ENCODE measurements at regions not wholly inside any gene's neighbourhood (a gene's known extent, or its start where the extent isn't known, plus 50 kb on each side); places are given as distances from the start of the nearest gene placed in this dataset.

DNA sequence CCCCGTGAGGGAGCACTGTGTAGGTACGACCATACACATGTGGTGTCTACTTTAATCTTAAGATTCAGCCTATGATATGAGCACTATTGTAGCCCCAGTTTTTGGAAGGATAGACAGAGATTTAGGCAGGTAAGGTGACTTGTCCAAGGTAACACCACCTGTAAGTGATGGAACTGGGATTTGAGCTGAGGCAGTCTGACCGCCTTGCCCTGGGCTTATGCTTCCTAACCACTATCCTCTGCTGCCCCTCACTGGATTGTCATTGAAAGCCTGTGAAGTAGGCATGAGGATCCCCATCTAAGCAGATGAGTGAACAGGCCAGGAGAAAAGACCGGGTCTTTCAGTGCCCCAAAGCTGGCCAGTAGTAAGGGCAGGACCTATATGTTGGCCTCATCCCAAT, 343.8 kb downstream of the CYRIA start:
- H3K36me3 ChIP-seq (ENCODE audit: low read depth) = no peaks in the 10 kb centered on the region
- H3K27me3 ChIP-seq (ENCODE audit: insufficient read depth, poor library complexity, severe bottlenecking) = no peaks in the 10 kb centered on the region
- no peak overlapping the region for H3K4me3 ChIP-seq (ENCODE audit: severe bottlenecking)
- DNase-seq (ENCODE audit: low spot score) = no peak
- no peak for ATAC-seq (ENCODE audit: low read depth)
- TF ChIP-seq, protein P1, sequence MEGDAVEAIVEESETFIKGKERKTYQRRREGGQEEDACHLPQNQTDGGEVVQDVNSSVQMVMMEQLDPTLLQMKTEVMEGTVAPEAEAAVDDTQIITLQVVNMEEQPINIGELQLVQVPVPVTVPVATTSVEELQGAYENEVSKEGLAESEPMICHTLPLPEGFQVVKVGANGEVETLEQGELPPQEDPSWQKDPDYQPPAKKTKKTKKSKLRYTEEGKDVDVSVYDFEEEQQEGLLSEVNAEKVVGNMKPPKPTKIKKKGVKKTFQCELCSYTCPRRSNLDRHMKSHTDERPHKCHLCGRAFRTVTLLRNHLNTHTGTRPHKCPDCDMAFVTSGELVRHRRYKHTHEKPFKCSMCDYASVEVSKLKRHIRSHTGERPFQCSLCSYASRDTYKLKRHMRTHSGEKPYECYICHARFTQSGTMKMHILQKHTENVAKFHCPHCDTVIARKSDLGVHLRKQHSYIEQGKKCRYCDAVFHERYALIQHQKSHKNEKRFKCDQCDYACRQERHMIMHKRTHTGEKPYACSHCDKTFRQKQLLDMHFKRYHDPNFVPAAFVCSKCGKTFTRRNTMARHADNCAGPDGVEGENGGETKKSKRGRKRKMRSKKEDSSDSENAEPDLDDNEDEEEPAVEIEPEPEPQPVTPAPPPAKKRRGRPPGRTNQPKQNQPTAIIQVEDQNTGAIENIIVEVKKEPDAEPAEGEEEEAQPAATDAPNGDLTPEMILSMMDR (IDR thresholded peaks at IDR 0.05; ENCODE audit: poor library complexity, severe bottlenecking) = no peak
- H3K27ac ChIP-seq (ENCODE audit: poor library complexity, severe bottlenecking) = no peak overlapping the region
- H3K4me1 ChIP-seq (ENCODE audit: insufficient read depth, poor library complexity, severe bottlenecking) = no peaks in the 10 kb centered on the region
- no peaks in the 10 kb centered on the region for H3K9me3 ChIP-seq (ENCODE audit: severe bottlenecking)

DNA sequence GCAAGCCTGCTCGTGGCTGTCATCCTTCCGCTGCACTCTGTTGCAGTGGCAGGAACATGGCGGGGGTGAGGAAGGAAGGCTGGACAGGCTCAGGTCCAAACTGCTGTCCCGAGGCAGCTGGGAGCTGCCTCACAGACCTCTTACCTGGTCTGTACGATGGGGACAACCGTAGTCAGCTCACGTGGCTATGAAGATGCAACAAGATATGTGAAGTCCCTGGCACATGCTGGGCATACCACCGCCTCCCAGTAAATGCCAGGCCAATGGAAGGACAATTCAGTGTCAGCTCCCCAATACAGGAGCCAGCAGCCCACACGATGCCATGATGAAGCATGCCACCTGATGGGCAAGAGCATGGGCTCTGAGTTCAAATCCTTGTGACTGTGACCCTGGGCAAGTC, 344.4 kb downstream of the CYRIA start:
- H3K27me3 ChIP-seq (ENCODE audit: insufficient read depth, poor library complexity, severe bottlenecking) = no peaks in the 10 kb centered on the region
- no peaks in the 10 kb centered on the region for H3K4me1 ChIP-seq (ENCODE audit: insufficient read depth, poor library complexity, severe bottlenecking)
- no peak overlapping the region for H3K4me3 ChIP-seq (ENCODE audit: severe bottlenecking)
- H3K27ac ChIP-seq (ENCODE audit: poor library complexity, severe bottlenecking) = no peak overlapping the region
- TF ChIP-seq, protein P1 (IDR thresholded peaks at IDR 0.05; ENCODE audit: poor library complexity, severe bottlenecking) = no peak
- DNase-seq (ENCODE audit: low spot score) = no peak
- H3K9me3 ChIP-seq (ENCODE audit: severe bottlenecking) = no peaks in the 10 kb centered on the region
- H3K36me3 ChIP-seq (ENCODE audit: low read depth) = no peaks in the 10 kb centered on the region
- ATAC-seq (ENCODE audit: low read depth) = no peak

DNA sequence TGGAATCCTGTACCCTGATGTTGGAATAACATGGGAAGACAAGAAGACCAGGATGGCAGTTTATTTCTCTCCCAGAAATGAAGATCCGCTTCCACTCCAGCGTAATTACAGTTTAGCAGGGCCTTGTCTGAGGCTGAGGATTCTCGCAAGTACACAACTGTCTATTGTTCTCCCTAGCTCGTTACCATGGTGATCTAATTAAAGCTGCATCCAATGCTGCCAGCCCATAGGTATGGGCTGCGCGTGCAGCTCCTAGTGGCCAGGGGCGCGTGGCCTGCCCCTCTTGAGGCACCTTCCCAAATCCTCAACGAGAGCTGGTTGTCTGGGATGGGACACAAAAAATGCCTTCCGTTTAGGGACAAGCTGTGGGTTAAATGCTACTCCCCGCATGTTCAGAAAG, 344.9 kb downstream of the CYRIA start:
- no peak for DNase-seq (ENCODE audit: low spot score)
- H3K4me3 ChIP-seq (ENCODE audit: severe bottlenecking) = no peak overlapping the region
- no peaks in the 10 kb centered on the region for H3K9me3 ChIP-seq (ENCODE audit: severe bottlenecking)
- TF ChIP-seq, protein P1 (IDR thresholded peaks at IDR 0.05; ENCODE audit: poor library complexity, severe bottlenecking) = no peak
- ATAC-seq (ENCODE audit: low read depth) = no peak
- H3K4me1 ChIP-seq (ENCODE audit: insufficient read depth, poor library complexity, severe bottlenecking) = no peaks in the 10 kb centered on the region
- no peak overlapping the region for H3K27ac ChIP-seq (ENCODE audit: poor library complexity, severe bottlenecking)
- H3K36me3 ChIP-seq (ENCODE audit: low read depth) = no peaks in the 10 kb centered on the region
- no peaks in the 10 kb centered on the region for H3K27me3 ChIP-seq (ENCODE audit: insufficient read depth, poor library complexity, severe bottlenecking)

DNA sequence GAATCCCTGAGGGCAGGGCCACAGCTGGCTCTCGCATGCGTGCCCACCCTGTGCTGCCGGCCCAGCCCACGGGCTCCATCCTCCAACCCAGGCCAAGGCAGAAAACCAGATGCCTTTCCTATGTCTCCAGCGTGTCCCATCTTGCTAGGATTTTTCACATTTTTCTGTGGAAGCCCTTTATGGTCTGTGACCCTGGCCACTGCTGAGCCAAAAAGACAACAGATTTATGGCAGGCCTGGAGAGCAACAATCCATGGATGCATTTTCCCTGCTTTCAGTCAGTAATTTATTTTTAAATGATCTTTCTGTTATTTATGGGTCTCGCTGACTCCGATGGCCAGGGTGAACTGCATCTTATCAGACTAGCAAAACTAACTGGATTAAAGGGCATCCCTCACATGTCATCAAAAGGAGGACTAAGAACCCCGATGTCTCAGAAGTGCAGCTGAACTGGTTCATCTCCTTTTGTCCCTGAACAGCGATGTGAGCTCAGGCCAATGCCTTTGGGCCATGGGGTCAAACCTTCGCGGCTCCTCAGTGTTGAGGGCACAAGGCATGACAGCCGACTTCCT, 346.0 kb downstream of the CYRIA start:
- no peak for ATAC-seq (ENCODE audit: low read depth)
- Histone ChIP-seq H3K27ac (ENCODE audit: poor library complexity, severe bottlenecking) (no peak overlapping the region), H3K4me3 (ENCODE audit: severe bottlenecking) (no peak overlapping the region), H3K27me3 (ENCODE audit: insufficient read depth, poor library complexity, severe bottlenecking) (no peaks in the 10 kb centered on the region), H3K9me3 (ENCODE audit: severe bottlenecking) (no peaks in the 10 kb centered on the region), H3K4me1 (ENCODE audit: insufficient read depth, poor library complexity, severe bottlenecking) (no peaks in the 10 kb centered on the region), H3K36me3 (ENCODE audit: low read depth) (no peaks in the 10 kb centered on the region)
- TF ChIP-seq, protein P1 (IDR thresholded peaks at IDR 0.05; ENCODE audit: poor library complexity, severe bottlenecking) = no peak
- DNase-seq (ENCODE audit: low spot score) = no peak

DNA sequence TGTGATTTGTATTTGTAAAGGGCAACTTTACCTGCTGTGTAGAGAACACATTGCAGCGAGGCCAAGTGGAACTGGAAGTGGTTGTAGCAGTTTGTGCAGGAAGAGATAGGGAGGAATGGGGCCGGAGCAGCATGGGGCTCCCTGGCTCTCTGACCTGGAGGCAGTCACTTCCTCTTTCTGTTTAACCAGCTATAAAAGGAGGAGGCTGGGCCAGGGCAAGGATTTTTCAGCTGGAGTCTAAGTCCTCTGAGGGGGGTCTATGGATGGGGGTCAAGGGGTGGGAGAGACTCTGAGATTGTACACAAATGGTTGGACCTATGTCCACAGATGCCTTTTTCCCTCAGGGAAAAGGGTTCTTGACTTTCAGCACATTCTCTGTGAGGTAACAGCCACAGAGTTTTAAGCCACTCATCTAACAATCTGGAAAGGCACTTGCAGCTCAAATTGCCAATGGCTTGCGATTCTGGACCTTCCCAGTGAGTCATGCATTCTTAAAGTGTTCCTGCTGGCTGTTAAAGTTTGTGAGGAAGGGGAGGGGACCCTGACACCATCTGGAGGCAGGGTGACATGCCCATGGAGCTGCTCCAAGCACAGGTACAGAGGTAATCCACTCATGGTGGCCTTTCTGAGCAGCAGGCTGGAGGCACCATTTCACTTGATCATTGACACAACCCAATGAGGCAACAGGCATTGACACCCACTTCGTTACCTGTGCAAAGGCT, 347.0 kb downstream of the CYRIA start:
- ATAC-seq (ENCODE audit: low read depth) (peak; percentile 47; the same call in 2 of the 3 replicates), DNase-seq (ENCODE audit: low spot score) (no peak)
- Histone ChIP-seq H3K27me3 (ENCODE audit: insufficient read depth, poor library complexity, severe bottlenecking) (no peaks in the 10 kb centered on the region), H3K4me1 (ENCODE audit: insufficient read depth, poor library complexity, severe bottlenecking) (no peaks in the 10 kb centered on the region), H3K27ac (ENCODE audit: poor library complexity, severe bottlenecking) (no peak overlapping the region), H3K36me3 (ENCODE audit: low read depth) (no peaks in the 10 kb centered on the region), H3K9me3 (ENCODE audit: severe bottlenecking) (no peaks in the 10 kb centered on the region), H3K4me3 (ENCODE audit: severe bottlenecking) (no peak overlapping the region)
- TF ChIP-seq, protein P1 (IDR thresholded peaks at IDR 0.05; ENCODE audit: poor library complexity, severe bottlenecking) = no peak

Data from RWPE2 (cell line).